Loucy (cell line): ENCODE measurements at regions not wholly inside any gene's neighbourhood (a gene's known extent, or its start where the extent isn't known, plus 50 kb on each side); places are given as distances from the start of the nearest gene placed in this dataset.

ENCODE experiments used
- H2AFZ ChIP-seq: fragments of 200-600 bp; sonication (generic); 2 replicates; pipeline ENCODE4 v1.6.0; 2016; ENCODE audit warnings: antibody characterized with exemption, mild to moderate bottlenecking, low read length, moderate library complexity
- H3F3A ChIP-seq: fragments of 200-600 bp; 2 replicates; pipeline ENCODE4 v1.6.0; 2016; ENCODE audit warnings: antibody characterized with exemption, low read depth, mild to moderate bottlenecking
- H3K27me3 ChIP-seq: fragments of 200-600 bp; sonication (generic); 2 replicates; pipeline ENCODE4 v1.6.1; 2014; ENCODE audit warnings: low read length, mild to moderate bottlenecking; ENCODE audit not compliant: insufficient read depth, poor library complexity, severe bottlenecking
- H3K36me3 ChIP-seq: fragments of 200-600 bp; sonication (generic); 2 replicates; pipeline ENCODE4 v1.6.1; 2016; ENCODE audit warnings: low read length; ENCODE audit not compliant: insufficient read depth
- H3K4me1 ChIP-seq: fragments of 200-600 bp; sonication (generic); 2 replicates; pipeline ENCODE4 v1.5.1; 2014; ENCODE audit warnings: low read length, mild to moderate bottlenecking; ENCODE audit not compliant: insufficient read depth, poor library complexity, severe bottlenecking
- H3K4me2 ChIP-seq: fragments of 200-600 bp; sonication (generic); 2 replicates; pipeline ENCODE4 v1.6.0; 2014; ENCODE audit warnings: antibody characterized with exemption, low read length, low read depth, mild to moderate bottlenecking; ENCODE audit not compliant: poor library complexity, severe bottlenecking
- H3K4me3 ChIP-seq: fragments of 200-600 bp; sonication (generic); 2 replicates; pipeline ENCODE4 v1.5.1; 2014; ENCODE audit warnings: low read length, mild to moderate bottlenecking, mixed read lengths; ENCODE audit not compliant: poor library complexity, severe bottlenecking
- H3K79me2 ChIP-seq: fragments of 200-600 bp; sonication (generic); 2 replicates; pipeline ENCODE4 v1.6.1; 2014; ENCODE audit warnings: low read length; ENCODE audit not compliant: insufficient read depth
- H3K9ac ChIP-seq: fragments of 200-600 bp; sonication (generic); 2 replicates; pipeline ENCODE4 v1.6.0; 2014; ENCODE audit warnings: mild to moderate bottlenecking, low read depth, low read length, moderate library complexity; ENCODE audit not compliant: poor library complexity, severe bottlenecking
- H3K9me2 ChIP-seq: fragments of 200-600 bp; sonication (generic); replicated peaks from 2 replicates; pipeline ENCODE4 v1.6.1; 2016; ENCODE audit warnings: low read depth, low read length, mixed read lengths
- H3K9me3 ChIP-seq: fragments of 200-600 bp; sonication (generic); 2 replicates; pipeline ENCODE4 v1.6.1; 2014; ENCODE audit warnings: mild to moderate bottlenecking, antibody characterized with exemption, low read length, low read depth; ENCODE audit not compliant: insufficient read depth
- H4K20me1 ChIP-seq: fragments of 200-600 bp; sonication (generic); 2 replicates; pipeline ENCODE4 v1.6.0; 2014; ENCODE audit warnings: antibody characterized with exemption, low read length, mild to moderate bottlenecking; ENCODE audit not compliant: insufficient read depth, poor library complexity, severe bottlenecking
- EZH2phosphoT487 ChIP-seq: fragments of 200-600 bp; IDR thresholded peaks from 2 replicates; pipeline ENCODE4 v1.6.1; 2018; ENCODE audit warnings: antibody characterized with exemption, mild to moderate bottlenecking, moderate library complexity, borderline replicate concordance
- TF ChIP-seq, protein P1 (sequence below): fragments of 200-600 bp; sonication (generic); conservative IDR thresholded peaks from 2 replicates; pipeline ENCODE4 v1.5.1; 2014; ENCODE audit warnings: mild to moderate bottlenecking, antibody characterized with exemption, low read length

DNA sequence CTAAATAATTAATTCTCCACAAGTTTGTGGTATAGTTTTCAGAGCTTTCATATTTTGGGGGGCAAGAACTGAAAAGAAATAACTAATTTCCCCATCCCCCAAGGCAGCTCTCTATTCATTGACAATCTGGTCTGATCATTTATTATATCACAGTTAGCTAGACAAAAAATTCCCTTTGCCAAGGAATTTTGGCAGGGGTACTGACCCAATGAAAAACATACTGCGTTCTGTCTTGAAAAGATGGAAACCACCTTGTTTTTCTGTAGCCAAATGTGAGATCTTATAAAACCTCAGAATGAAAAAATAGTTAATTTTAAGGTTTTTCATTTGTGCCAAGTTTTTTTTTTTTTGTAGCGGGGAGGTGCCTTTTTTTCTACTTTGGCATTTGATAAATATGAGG is 1008.9 kb downstream of the EFNA5 start:
- no peaks in the 10 kb centered on the region for H3K36me3 ChIP-seq

DNA sequence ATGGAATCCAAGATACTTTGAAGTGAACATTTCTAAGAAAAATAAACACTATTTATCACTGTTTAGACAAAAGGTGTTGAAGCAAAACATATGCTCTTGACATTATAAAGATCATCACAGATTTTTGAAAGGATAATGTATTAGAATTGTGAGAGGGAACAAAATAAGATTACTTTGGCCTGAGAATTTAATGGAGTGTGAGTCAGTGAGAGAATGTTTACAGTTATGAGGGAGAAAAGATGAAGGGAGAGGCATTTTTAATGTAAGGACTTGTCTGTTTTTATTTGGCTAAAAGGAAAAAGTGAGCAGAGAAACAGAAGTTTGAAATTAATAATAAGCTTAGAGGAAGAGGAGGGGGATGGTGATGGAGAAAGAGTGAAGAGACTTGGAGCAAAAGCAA is 1010.1 kb downstream of the EFNA5 start:
- no peaks in the 10 kb centered on the region for H3K9me2 ChIP-seq
- H3K4me1 ChIP-seq: no peaks in the 10 kb centered on the region
- no peak overlapping the region for H3K4me3 ChIP-seq
- TF ChIP-seq, protein P1, sequence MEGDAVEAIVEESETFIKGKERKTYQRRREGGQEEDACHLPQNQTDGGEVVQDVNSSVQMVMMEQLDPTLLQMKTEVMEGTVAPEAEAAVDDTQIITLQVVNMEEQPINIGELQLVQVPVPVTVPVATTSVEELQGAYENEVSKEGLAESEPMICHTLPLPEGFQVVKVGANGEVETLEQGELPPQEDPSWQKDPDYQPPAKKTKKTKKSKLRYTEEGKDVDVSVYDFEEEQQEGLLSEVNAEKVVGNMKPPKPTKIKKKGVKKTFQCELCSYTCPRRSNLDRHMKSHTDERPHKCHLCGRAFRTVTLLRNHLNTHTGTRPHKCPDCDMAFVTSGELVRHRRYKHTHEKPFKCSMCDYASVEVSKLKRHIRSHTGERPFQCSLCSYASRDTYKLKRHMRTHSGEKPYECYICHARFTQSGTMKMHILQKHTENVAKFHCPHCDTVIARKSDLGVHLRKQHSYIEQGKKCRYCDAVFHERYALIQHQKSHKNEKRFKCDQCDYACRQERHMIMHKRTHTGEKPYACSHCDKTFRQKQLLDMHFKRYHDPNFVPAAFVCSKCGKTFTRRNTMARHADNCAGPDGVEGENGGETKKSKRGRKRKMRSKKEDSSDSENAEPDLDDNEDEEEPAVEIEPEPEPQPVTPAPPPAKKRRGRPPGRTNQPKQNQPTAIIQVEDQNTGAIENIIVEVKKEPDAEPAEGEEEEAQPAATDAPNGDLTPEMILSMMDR: no peak
- TF ChIP-seq EZH2phosphoT487: no peak
- H3K36me3 ChIP-seq: no peaks in the 10 kb centered on the region
- no peaks in the 10 kb centered on the region for H3K9me3 ChIP-seq
- no peak overlapping the region for H3K4me2 ChIP-seq
- no peaks in the 10 kb centered on the region for H4K20me1 ChIP-seq
- H3F3A ChIP-seq: no peaks in the 10 kb centered on the region
- H3K79me2 ChIP-seq: no peaks in the 10 kb centered on the region
- H2AFZ ChIP-seq: no peak overlapping the region
- no peak overlapping the region for H3K9ac ChIP-seq
- no peaks in the 10 kb centered on the region for H3K27me3 ChIP-seq

More for the DNA sequence above, 1008.9 kb downstream of the EFNA5 start:
- Histone ChIP-seq H3K9me3 (no peaks in the 10 kb centered on the region), H4K20me1 (no peaks in the 10 kb centered on the region), H3K9me2 (no peaks in the 10 kb centered on the region), H3K9ac (no peak overlapping the region), H2AFZ (no peak overlapping the region), H3K4me1 (no peaks in the 10 kb centered on the region), H3K27me3 (no peaks in the 10 kb centered on the region), H3K79me2 (no peaks in the 10 kb centered on the region), H3F3A (no peaks in the 10 kb centered on the region), H3K4me3 (no peak overlapping the region), H3K4me2 (no peak overlapping the region)
- TF ChIP-seq EZH2phosphoT487: no peak
- TF ChIP-seq, protein P1: no peak

DNA sequence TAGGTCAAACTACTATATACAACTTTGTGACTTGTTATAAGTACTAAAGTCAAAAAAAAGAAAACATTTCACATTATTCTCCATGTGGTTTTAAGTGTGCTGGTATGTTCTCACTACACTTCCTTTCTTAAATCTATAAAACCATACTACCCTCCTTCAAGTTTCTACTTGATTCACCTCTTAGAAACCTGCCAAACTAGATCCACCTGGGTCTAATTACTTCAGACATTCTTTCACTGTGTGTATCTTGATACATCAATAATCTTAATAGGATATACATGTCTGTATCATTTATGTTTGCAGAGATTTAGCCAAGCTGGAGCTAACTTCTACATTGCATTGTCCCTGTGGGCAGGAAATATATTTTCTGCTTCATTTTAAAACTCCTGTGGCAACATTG is 1012.6 kb downstream of the EFNA5 start:
- H3K4me2 ChIP-seq: no peak overlapping the region
- no peak overlapping the region for H2AFZ ChIP-seq
- H3F3A ChIP-seq: no peaks in the 10 kb centered on the region
- H3K4me3 ChIP-seq: no peak overlapping the region
- H3K9me2 ChIP-seq: no peaks in the 10 kb centered on the region
- no peaks in the 10 kb centered on the region for H3K36me3 ChIP-seq
- H3K9me3 ChIP-seq: no peaks in the 10 kb centered on the region
- no peak overlapping the region for H3K9ac ChIP-seq
- no peaks in the 10 kb centered on the region for H4K20me1 ChIP-seq
- H3K4me1 ChIP-seq: no peaks in the 10 kb centered on the region
- H3K27me3 ChIP-seq: no peaks in the 10 kb centered on the region
- TF ChIP-seq, protein P1: no peak
- no peak for TF ChIP-seq EZH2phosphoT487
- no peaks in the 10 kb centered on the region for H3K79me2 ChIP-seq
